ENCODE measurements at regions not wholly inside any gene's neighbourhood (a gene's known extent, or its start where the extent isn't known, plus 50 kb on each side); places are given as distances from the start of the nearest gene placed in this dataset.
A peak's percentile ranks its signal among the peaks of the same experiment; 100 is the strongest.
"Not testable (repeated sequence)": the region's sequence is repeated elsewhere in the genome, so short reads cannot be mapped to it uniquely, and the experiment has no call there.

GRCh38 chr20:50330504-50331313 lies 140.1 kb downstream of the CEBPB start:
- no peak for DNase-seq

GRCh38 chr20:50331469-50332363 lies 141.1 kb downstream of the CEBPB start:
- DNase-seq = no peak

GRCh38 chr20:50332491-50332980 lies 141.9 kb downstream of the CEBPB start:
- no peak for DNase-seq

- DNase-seq = no peak
These were observed 142.6 kb downstream of the CEBPB start for GRCh38 chr20:50333131-50333670.

GRCh38 chr20:50333812-50334211 lies 143.2 kb downstream of the CEBPB start:
- no peak for DNase-seq

- not testable (repeated sequence) for DNase-seq
These were observed 143.9 kb downstream of the CEBPB start for GRCh38 chr20:50334512-50334911.

- peak; percentile 5 for DNase-seq
These were observed 144.5 kb downstream of the CEBPB start for GRCh38 chr20:50335105-50335504.

GRCh38 chr20:50335866-50336265 lies 145.2 kb downstream of the CEBPB start:
- DNase-seq = no peak

GRCh38 chr20:50336661-50337060 lies 146.0 kb downstream of the CEBPB start:
- DNase-seq = no peak

- DNase-seq = no peak
These were observed 147.2 kb downstream of the CEBPB start for GRCh38 chr20:50337521-50338466.

- DNase-seq = peak; percentile 34
These were observed 148.1 kb downstream of the CEBPB start for GRCh38 chr20:50338479-50339391.

GRCh38 chr20:50339466-50339901 lies 148.9 kb downstream of the CEBPB start:
- DNase-seq = no peak

GRCh38 chr20:50340541-50340940 lies 149.9 kb downstream of the CEBPB start:
- no peak for DNase-seq

GRCh38 chr20:50341050-50341449 lies 150.4 kb downstream of the CEBPB start:
- no peak for DNase-seq

GRCh38 chr20:50341880-50342637 lies 151.4 kb downstream of the CEBPB start:
- no peak for DNase-seq

GRCh38 chr20:50342638-50343102 lies 152.0 kb downstream of the CEBPB start:
- no peak for DNase-seq

GRCh38 chr20:50343125-50343489 lies 152.5 kb downstream of the CEBPB start:
- no peak for DNase-seq

GRCh38 chr20:50343490-50344179 lies 153.0 kb downstream of the CEBPB start:
- no peak for DNase-seq

- DNase-seq = no peak
These were observed 153.8 kb downstream of the CEBPB start for GRCh38 chr20:50344232-50345071.
